B cell (primary cell): ENCODE measurements at regions not wholly inside any gene's neighbourhood (a gene's known extent, or its start where the extent isn't known, plus 50 kb on each side); places are given as distances from the start of the nearest gene placed in this dataset.

ENCODE experiments used
- ATAC-seq: fragments of 200-7000 bp; cut with Tn5 transposase; one replicate; pipeline ENCODE4 v1.10.0; 2021; ENCODE audit warnings: low read depth, mild to moderate bottlenecking, moderate number of reproducible peaks, moderate library complexity
- CTCF ChIA-PET: fragments of 350-600 bp; sonication (Branson Sonifier 250); formaldehyde crosslinking; loops from one replicate; lab custom pipeline; 2021; ENCODE audit warnings: antibody characterized with exemption, inconsistent platforms; lab: Charles Lee
- POLR2A ChIA-PET: fragments of 350-600 bp; sonication (Branson Sonifier 250); formaldehyde crosslinking; loops from one replicate; lab custom pipeline; 2021; ENCODE audit warnings: antibody characterized with exemption; lab: Charles Lee
- DNase-seq: peaks from one replicate; pipeline ENCODE4 v3.0.0; 2013
- H2AFZ ChIP-seq: 2 replicates; pipeline ENCODE4 v1.6.1; 2012; ENCODE audit warnings: mild to moderate bottlenecking, low read depth, low read length; ENCODE audit not compliant: insufficient read depth, poor library complexity, severe bottlenecking
- H3K27ac ChIP-seq, 2 donors: 1 replicate in 1 of 2; 2 replicates in 1 of 2; pipeline ENCODE4 v1.5.1; 2012 to 2013; ENCODE audit warnings: low read length in 2 of 2, mild to moderate bottlenecking in 2 of 2, moderate library complexity in 1 of 2
- H3K27me3 ChIP-seq, 4 experiments: fragments of 200-600 bp in 1 of 4; sonication (generic) in 1 of 4; replicated peaks in 1 of 4; 1 replicate in 2 of 4; 2 replicates in 2 of 4; pipeline versions ENCODE4 v1.6.1 to v1.7.0; 2013 to 2016; ENCODE audit warnings: low read length in 3 of 4, mild to moderate bottlenecking in 2 of 4, mixed read lengths in 1 of 4, moderate library complexity in 1 of 4; ENCODE audit not compliant: insufficient read depth in 4 of 4, control insufficient read depth in 3 of 4; ENCODE audit errors: control extremely low read depth in 1 of 4
- H3K36me3 ChIP-seq, 2 experiments: replicated peaks in 1 of 2; 1 replicate in 1 of 2; 2 replicates in 1 of 2; pipeline versions ENCODE4 v1.6.1 to v1.7.1; 2013; ENCODE audit warnings: low read length in 1 of 2; ENCODE audit not compliant: insufficient read depth in 2 of 2, control insufficient read depth in 1 of 2; ENCODE audit errors: control extremely low read depth in 1 of 2, extremely low read depth in 1 of 2
- H3K4me1 ChIP-seq, 2 donors: fragments of 200-600 bp in 1 of 2; sonication (generic) in 1 of 2; 1 replicate in 1 of 2; 2 replicates in 1 of 2; pipeline versions ENCODE4 v1.5.1 to v1.6.1; 2013 to 2017; ENCODE audit warnings: low read length in 2 of 2; ENCODE audit not compliant: control insufficient read depth in 2 of 2, insufficient read depth in 2 of 2
- H3K4me2 ChIP-seq: replicated peaks from 2 replicates; pipeline ENCODE3; 2012; ENCODE audit warnings: mild to moderate bottlenecking, low read depth, low read length; ENCODE audit not compliant: poor library complexity, severe bottlenecking
- H3K4me3 ChIP-seq, 5 experiments: fragments of 200-600 bp in 1 of 5; sonication (generic) in 1 of 5; 1 replicate in 3 of 5; 2 replicates in 2 of 5; pipeline versions ENCODE4 v1.5.1 to v1.7.0; 2011 to 2016; ENCODE audit warnings: low read length in 4 of 5, mild to moderate bottlenecking in 4 of 5, low read depth in 2 of 5, control low read depth in 1 of 5, moderate library complexity in 1 of 5; ENCODE audit not compliant: insufficient read depth in 1 of 5; ENCODE audit errors: control extremely low read depth in 1 of 5, extremely low read depth in 1 of 5
- H3K79me2 ChIP-seq: fragments of 200-600 bp; sonication (generic); one replicate; pipeline ENCODE4 v1.6.0; 2016; ENCODE audit warnings: low read length; ENCODE audit not compliant: control insufficient read depth, insufficient read depth
- H3K9ac ChIP-seq: fragments of 200-600 bp; sonication (generic); 2 replicates; pipeline ENCODE4 v1.6.1; 2017; ENCODE audit warnings: mild to moderate bottlenecking, low read length, moderate library complexity
- H3K9me3 ChIP-seq, 3 donors: one replicate each; pipeline versions ENCODE4 v1.6.1 to v1.7.1; 2013; ENCODE audit warnings: low read length in 2 of 3; ENCODE audit not compliant: control insufficient read depth in 2 of 3, insufficient read depth in 1 of 3; ENCODE audit errors: control extremely low read depth in 1 of 3
- H4K20me1 ChIP-seq: 2 replicates; pipeline ENCODE4 v1.6.0; 2012; ENCODE audit warnings: mild to moderate bottlenecking, low read length; ENCODE audit not compliant: insufficient read depth, control insufficient read depth, poor library complexity, severe bottlenecking
- H3K27ac Mint-ChIP-seq: one replicate; pipeline ENCODE4 v1.8.0; 2021; ENCODE audit warnings: mixed read lengths
- H3K27me3 Mint-ChIP-seq: one replicate; pipeline ENCODE4 v1.8.0; 2021; ENCODE audit warnings: mixed read lengths
- H3K4me1 Mint-ChIP-seq: one replicate; pipeline ENCODE4 v1.8.0; 2021; ENCODE audit warnings: mixed read lengths
- H3K4me3 Mint-ChIP-seq: one replicate; pipeline ENCODE4 v1.8.0; 2021; ENCODE audit warnings: mixed read lengths
- H3K9me3 Mint-ChIP-seq: one replicate; pipeline ENCODE4 v1.8.0; 2022; ENCODE audit warnings: mixed read lengths; ENCODE audit not compliant: insufficient read depth
- CTCF ChIP-seq: fragments of 200-600 bp; IDR thresholded peaks from one replicate; pipeline ENCODE4 v1.8.0; 2022; ENCODE audit warnings: antibody characterized with exemption, mild to moderate bottlenecking
- EZH2 ChIP-seq: IDR thresholded peaks from 2 replicates; pipeline ENCODE4 v1.6.1; 2012; ENCODE audit warnings: borderline replicate concordance, low read depth, mild to moderate bottlenecking, moderate library complexity, low read length; ENCODE audit not compliant: insufficient read depth, poor library complexity, severe bottlenecking
- WGBS: methylation state at CpG from one replicate; pipeline ENCODE4 v1.1.5; 2013; ENCODE audit warnings: missing lambda C conversion rate; ENCODE audit not compliant: insufficient coverage; 5-methylcytosine and 5-hydroxymethylcytosine counted together
- intact Hi-C: fragments of 100-400 bp; cut with micrococcal nuclease; formaldehyde crosslinking; loops from one replicate; pipeline ENCODE4 v1.10.0; 2022

GRCh38 chr5:154690488-154690887, 64.7 kb upstream of the LARP1 start:
- ChIA-PET CTCF (no interaction called here), POLR2A (no interaction called here)
- no peaks in the 10 kb centered on the region for H4K20me1 ChIP-seq
- H3K4me1 ChIP-seq, result no peaks in the 10 kb centered on the region
- H3K9me3 Mint-ChIP-seq, result no peaks in the 10 kb centered on the region
- intact Hi-C loops, result no loop called here
- H3K27ac Mint-ChIP-seq, result no peak overlapping the region
- no peak overlapping the region for H3K27ac ChIP-seq
- 88% methylated on average over 25 of the region's 28 CpGs for WGBS
- H3K4me2 ChIP-seq, result no peak overlapping the region
- no peak overlapping the region for H3K4me3 Mint-ChIP-seq
- H3K79me2 ChIP-seq, result no peaks in the 10 kb centered on the region
- no peak for DNase-seq
- H3K36me3 ChIP-seq, result no peaks in the 10 kb centered on the region
- H3K4me3 ChIP-seq, result no peak overlapping the region
- H3K27me3 Mint-ChIP-seq, result peaks cover 4% of the 10 kb centered on the region
- no peak for TF ChIP-seq CTCF
- no peak for ATAC-seq
- peaks cover 0 to 5% (median 0%) of the 10 kb centered on the region in 3 donors for H3K9me3 ChIP-seq
- H3K4me1 Mint-ChIP-seq, result no peaks in the 10 kb centered on the region
- no peak overlapping the region for H2AFZ ChIP-seq
- no peaks in the 10 kb centered on the region for H3K27me3 ChIP-seq
- no peak overlapping the region for H3K9ac ChIP-seq

- Mint-ChIP-seq H3K27me3 (peaks cover 4% of the 10 kb centered on the region), H3K4me3 (no peak overlapping the region), H3K4me1 (peaks cover 4% of the 10 kb centered on the region), H3K27ac (no peak overlapping the region), H3K9me3 (no peaks in the 10 kb centered on the region)
- ChIA-PET CTCF (interaction anchor here (0.5 kb wide), 1 partner anchor 25 kb away, joined by 3 read pairs; no protein-coding TSS in a partner anchor), POLR2A (no interaction called here)
- H2AFZ ChIP-seq, result no peak overlapping the region
- intact Hi-C loops, result no loop called here
- ATAC-seq (no peak), DNase-seq (no peak)
- H3K4me1 ChIP-seq, result peaks cover 4 to 17% of the 10 kb centered on the region in 2 donors
- no peak overlapping the region for H3K27ac ChIP-seq
- H3K27me3 ChIP-seq, result peaks cover 0 to 8% (median 2%) of the 10 kb centered on the region in 4 experiments
- no peaks in the 10 kb centered on the region for H3K79me2 ChIP-seq
- no peak overlapping the region for H3K4me3 ChIP-seq
- H3K9me3 ChIP-seq, result peaks cover 0 to 3% (median 0%) of the 10 kb centered on the region in 3 donors
- TF ChIP-seq EZH2 (no peak), CTCF (no peak)
- no peaks in the 10 kb centered on the region for H3K36me3 ChIP-seq
- H3K4me2 ChIP-seq, result no peak overlapping the region
- no peak overlapping the region for H3K9ac ChIP-seq
- 100% methylated on average over 3 of the region's 4 CpGs for WGBS
- no peaks in the 10 kb centered on the region for H4K20me1 ChIP-seq
These were observed 68.7 kb upstream of the LARP1 start for GRCh38 chr5:154686490-154686889.
